GM12878 (cell line): ENCODE measurements at regions not wholly inside any gene's neighbourhood (a gene's known extent, or its start where the extent isn't known, plus 50 kb on each side); places are given as distances from the start of the nearest gene placed in this dataset.
A peak's percentile ranks its signal among the peaks of the same experiment; 100 is the strongest.

Experiments used
- BCL3 ChIP-seq: IDR thresholded peaks from 2 replicates; pipeline ENCODE4 v1.6.1; 2011; ENCODE audit warnings: borderline replicate concordance, low read depth, mild to moderate bottlenecking, moderate library complexity, low read length; ENCODE audit not compliant: insufficient read depth, poor library complexity, severe bottlenecking
- BHLHE40 ChIP-seq, 2 experiments: fragments of 450-650 bp in 1 of 2; IDR thresholded peaks; 2 replicates each; pipeline ENCODE4 v1.6.1; 2011 to 2017; ENCODE audit warnings: low read depth in 2 of 2, borderline replicate concordance in 1 of 2, improper control_type of control experiment in 1 of 2, low read length in 1 of 2, mild to moderate bottlenecking in 1 of 2
- CHD4 ChIP-seq: fragments of 200-600 bp; sonication (generic); IDR thresholded peaks from 2 replicates; pipeline ENCODE4 v1.6.1; 2016; ENCODE audit warnings: mild to moderate bottlenecking
- E2F4 ChIP-seq: IDR thresholded peaks from 2 replicates; pipeline ENCODE4 v1.6.1; 2012; ENCODE audit warnings: low read depth, low read length, improper control_type of control experiment
- HCFC1 ChIP-seq: fragments of 150-350 bp; IDR thresholded peaks from 2 replicates; pipeline ENCODE4 v1.6.1; 2014; ENCODE audit warnings: low read length
- HDAC2 ChIP-seq: fragments of 200-600 bp; sonication (generic); IDR thresholded peaks from 2 replicates; pipeline ENCODE4 v1.6.1; 2017
- HDGF ChIP-seq: fragments of 450-650 bp; IDR thresholded peaks from 2 replicates; pipeline ENCODE4 v1.6.1; 2016; ENCODE audit warnings: antibody characterized with exemption
- LARP7 ChIP-seq: fragments of 450-650 bp; IDR thresholded peaks from 2 replicates; pipeline ENCODE4 v1.6.1; 2017; ENCODE audit warnings: mild to moderate bottlenecking
- MEF2A ChIP-seq: IDR thresholded peaks from 2 replicates; pipeline ENCODE4 v1.6.1; 2011; ENCODE audit warnings: low read depth, mild to moderate bottlenecking, low read length, moderate library complexity; ENCODE audit not compliant: insufficient read depth
- PAX5 ChIP-seq: IDR thresholded peaks from 2 replicates; pipeline ENCODE4 v1.6.1; 2011; ENCODE audit warnings: low read depth, low read length, borderline replicate concordance
- POLR2AphosphoS5 ChIP-seq: IDR thresholded peaks from 2 replicates; pipeline ENCODE4 v1.6.1; 2011; ENCODE audit warnings: mild to moderate bottlenecking, low read length, inconsistent platforms
- RFX5 ChIP-seq: IDR thresholded peaks from 2 replicates; pipeline ENCODE4 v1.6.1; 2011; ENCODE audit warnings: low read depth, low read length, improper control_type of control experiment
- SIX5 ChIP-seq: IDR thresholded peaks from 2 replicates; pipeline ENCODE4 v1.6.1; 2011; ENCODE audit warnings: mild to moderate bottlenecking, low read depth, low read length, moderate library complexity; ENCODE audit not compliant: severe bottlenecking
- SMAD1 ChIP-seq: fragments of 450-650 bp; IDR thresholded peaks from 2 replicates; pipeline ENCODE4 v1.6.1; 2018; ENCODE audit warnings: mild to moderate bottlenecking, low read depth; ENCODE audit not compliant: partially characterized antibody
- SREBF1 ChIP-seq: IDR thresholded peaks from 2 replicates; pipeline ENCODE4 v1.6.1; 2012; ENCODE audit warnings: mild to moderate bottlenecking, low read length
- SUZ12 ChIP-seq: fragments of 200-600 bp; sonication (generic); IDR thresholded peaks from one replicate; pipeline ENCODE4 v1.6.1; 2018; ENCODE audit warnings: antibody characterized with exemption, mild to moderate bottlenecking; ENCODE audit not compliant: unreplicated experiment
- YY1 ChIP-seq: IDR thresholded peaks from 2 replicates; pipeline ENCODE4 v1.6.1; 2011; ENCODE audit warnings: low read depth, mild to moderate bottlenecking, low read length
- ZNF687 ChIP-seq: fragments of 450-650 bp; IDR thresholded peaks from 2 replicates; pipeline ENCODE4 v1.6.1; 2017; ENCODE audit warnings: mild to moderate bottlenecking, moderate library complexity
- TF ChIP-seq, protein P1 (sequence below): fragments of 450-650 bp; IDR thresholded peaks from 2 replicates; pipeline ENCODE4 v1.6.1; 2016; ENCODE audit warnings: mild to moderate bottlenecking
- TF ChIP-seq, protein P2 (sequence below): fragments of 450-650 bp; IDR thresholded peaks from 2 replicates; pipeline ENCODE4 v1.6.1; 2018; ENCODE audit warnings: mild to moderate bottlenecking, low read depth, moderate library complexity; ENCODE audit not compliant: partially characterized antibody

DNA sequence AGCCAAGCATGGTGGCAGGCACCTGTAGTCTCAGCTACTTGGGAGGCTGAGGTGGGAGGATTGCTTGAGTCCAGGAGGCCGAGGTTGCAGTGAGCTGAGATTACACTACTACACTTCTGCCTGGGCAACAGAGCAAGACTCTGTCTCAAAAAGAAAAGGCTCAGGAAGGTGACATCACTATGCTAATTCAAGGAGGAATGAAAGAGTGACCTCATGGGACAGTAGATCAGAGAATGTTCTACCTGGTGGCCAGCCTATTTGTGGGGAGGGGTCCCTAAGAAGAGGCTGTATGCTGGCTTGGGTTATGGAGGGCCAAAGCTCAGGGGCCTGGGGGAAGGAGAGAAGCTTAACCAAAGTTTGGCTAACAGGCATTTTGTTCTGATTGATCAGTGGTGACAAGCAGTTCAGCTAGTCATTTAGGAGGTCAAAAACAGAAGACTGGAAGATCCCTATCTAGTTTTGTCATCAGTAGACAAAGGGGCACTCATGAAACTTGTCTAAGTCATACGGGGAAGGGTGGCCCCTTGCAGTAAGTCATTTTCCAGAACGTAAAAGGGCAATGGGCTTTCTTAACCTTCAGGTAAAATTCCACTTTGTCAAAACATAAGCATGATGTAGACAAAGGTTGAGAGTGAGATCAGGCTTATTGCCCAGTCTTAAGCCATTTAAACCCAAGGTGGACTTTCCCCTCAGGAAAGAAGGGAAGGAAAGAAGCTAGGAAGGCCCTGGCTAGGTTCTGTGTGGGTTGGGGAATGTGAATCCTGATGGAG is 60.8 kb upstream of the EEA1 start (continued):
- TF ChIP-seq ZNF687, result no peak
- TF ChIP-seq E2F4, result no peak
- TF ChIP-seq, protein P1, sequence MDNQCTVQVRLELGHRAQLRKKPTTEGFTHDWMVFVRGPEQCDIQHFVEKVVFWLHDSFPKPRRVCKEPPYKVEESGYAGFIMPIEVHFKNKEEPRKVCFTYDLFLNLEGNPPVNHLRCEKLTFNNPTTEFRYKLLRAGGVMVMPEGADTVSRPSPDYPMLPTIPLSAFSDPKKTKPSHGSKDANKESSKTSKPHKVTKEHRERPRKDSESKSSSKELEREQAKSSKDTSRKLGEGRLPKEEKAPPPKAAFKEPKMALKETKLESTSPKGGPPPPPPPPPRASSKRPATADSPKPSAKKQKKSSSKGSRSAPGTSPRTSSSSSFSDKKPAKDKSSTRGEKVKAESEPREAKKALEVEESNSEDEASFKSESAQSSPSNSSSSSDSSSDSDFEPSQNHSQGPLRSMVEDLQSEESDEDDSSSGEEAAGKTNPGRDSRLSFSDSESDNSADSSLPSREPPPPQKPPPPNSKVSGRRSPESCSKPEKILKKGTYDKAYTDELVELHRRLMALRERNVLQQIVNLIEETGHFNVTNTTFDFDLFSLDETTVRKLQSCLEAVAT, result no peak
- TF ChIP-seq SMAD1, result no peak
- no peak for TF ChIP-seq SUZ12
- no peak for TF ChIP-seq HCFC1
- 0 out of 2 replicates have a peak, but pooled peaks have one; percentile 7 for TF ChIP-seq YY1
- TF ChIP-seq, protein P2, sequence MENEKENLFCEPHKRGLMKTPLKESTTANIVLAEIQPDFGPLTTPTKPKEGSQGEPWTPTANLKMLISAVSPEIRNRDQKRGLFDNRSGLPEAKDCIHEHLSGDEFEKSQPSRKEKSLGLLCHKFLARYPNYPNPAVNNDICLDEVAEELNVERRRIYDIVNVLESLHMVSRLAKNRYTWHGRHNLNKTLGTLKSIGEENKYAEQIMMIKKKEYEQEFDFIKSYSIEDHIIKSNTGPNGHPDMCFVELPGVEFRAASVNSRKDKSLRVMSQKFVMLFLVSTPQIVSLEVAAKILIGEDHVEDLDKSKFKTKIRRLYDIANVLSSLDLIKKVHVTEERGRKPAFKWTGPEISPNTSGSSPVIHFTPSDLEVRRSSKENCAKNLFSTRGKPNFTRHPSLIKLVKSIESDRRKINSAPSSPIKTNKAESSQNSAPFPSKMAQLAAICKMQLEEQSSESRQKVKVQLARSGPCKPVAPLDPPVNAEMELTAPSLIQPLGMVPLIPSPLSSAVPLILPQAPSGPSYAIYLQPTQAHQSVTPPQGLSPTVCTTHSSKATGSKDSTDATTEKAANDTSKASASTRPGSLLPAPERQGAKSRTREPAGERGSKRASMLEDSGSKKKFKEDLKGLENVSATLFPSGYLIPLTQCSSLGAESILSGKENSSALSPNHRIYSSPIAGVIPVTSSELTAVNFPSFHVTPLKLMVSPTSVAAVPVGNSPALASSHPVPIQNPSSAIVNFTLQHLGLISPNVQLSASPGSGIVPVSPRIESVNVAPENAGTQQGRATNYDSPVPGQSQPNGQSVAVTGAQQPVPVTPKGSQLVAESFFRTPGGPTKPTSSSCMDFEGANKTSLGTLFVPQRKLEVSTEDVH, result no peak
- 0 out of 2 replicates have a peak, but pooled peaks have one; percentile 20 for TF ChIP-seq MEF2A
- TF ChIP-seq SIX5, result no peak
- TF ChIP-seq RFX5, result no peak
- no peak for TF ChIP-seq HDGF
- no peak for TF ChIP-seq BCL3
- TF ChIP-seq PAX5, result peak; percentile 29; the same call in 1 of the 2 replicates
- TF ChIP-seq CHD4, result no peak
- TF ChIP-seq POLR2AphosphoS5, result no peak
- no peak for TF ChIP-seq BHLHE40 (IDR thresholded peaks at IDR 0.05; ENCODE audit: borderline replicate concordance in 1 of 2, low read depth in 2 of 2, low read length in 1 of 2)
- TF ChIP-seq SREBF1, result no peak
- no peak for TF ChIP-seq HDAC2
- no peak for TF ChIP-seq LARP7
